NCI-H2171 treated with DMSO at 0.1 percent for 48 hours (cell line): ENCODE measurements at regions not wholly inside any gene's neighbourhood (a gene's known extent, or its start where the extent isn't known, plus 50 kb on each side); places are given as distances from the start of the nearest gene placed in this dataset.

Source experiments
- DNase-seq: peaks from one replicate; lab custom pipeline; 2025; lab: John Stamatoyannopoulos, UW

- no peak for DNase-seq
Observed at GRCh38 chr16:47970291-47970931, 185.4 kb downstream of the ABCC12 start.

- no peak for DNase-seq
Observed at GRCh38 chr16:47967374-47967773, 188.4 kb downstream of the ABCC12 start.

- DNase-seq, result peak; percentile 5
Observed at GRCh38 chr16:47966325-47966724, 189.5 kb downstream of the ABCC12 start.

- no peak for DNase-seq
Observed at GRCh38 chr16:47965439-47965838, 190.4 kb downstream of the ABCC12 start.

- no peak for DNase-seq
Observed at GRCh38 chr16:47958726-47959125, 197.1 kb downstream of the ABCC12 start.

- no peak for DNase-seq
Observed at GRCh38 chr16:47956916-47957315, 198.9 kb downstream of the ABCC12 start.

GRCh38 chr16:47949714-47950113, 206.1 kb downstream of the ABCC12 start:
- peak; percentile 16 for DNase-seq

- DNase-seq, result no peak
Observed at GRCh38 chr16:47949276-47949675, 206.5 kb downstream of the ABCC12 start.

- no peak for DNase-seq
Observed at GRCh38 chr16:47947723-47948122, 208.1 kb downstream of the ABCC12 start.

- no peak for DNase-seq
Observed at GRCh38 chr16:47946092-47946491, 209.7 kb downstream of the ABCC12 start.

GRCh38 chr16:47944589-47944988, 211.2 kb downstream of the ABCC12 start:
- DNase-seq, result no peak

GRCh38 chr16:47943235-47943634, 212.6 kb downstream of the ABCC12 start:
- DNase-seq, result no peak

- DNase-seq, result no peak
Observed at GRCh38 chr16:47940466-47940865, 215.3 kb downstream of the ABCC12 start.

- no peak for DNase-seq
Observed at GRCh38 chr16:47939680-47940079, 216.1 kb downstream of the ABCC12 start.

GRCh38 chr16:47938272-47938671, 217.5 kb downstream of the ABCC12 start:
- no peak for DNase-seq

- no peak for DNase-seq
Observed at GRCh38 chr16:47928008-47928407, 227.8 kb downstream of the ABCC12 start.

- no peak for DNase-seq
Observed at GRCh38 chr16:47927330-47927729, 228.5 kb downstream of the ABCC12 start.

- DNase-seq, result no peak
Observed at GRCh38 chr16:47925811-47926460, 229.9 kb downstream of the ABCC12 start.

GRCh38 chr16:47924950-47925349, 230.8 kb downstream of the ABCC12 start:
- no peak for DNase-seq

- no peak for DNase-seq
Observed at GRCh38 chr16:47921535-47921934, 234.3 kb downstream of the ABCC12 start.

- DNase-seq, result no peak
Observed at GRCh38 chr16:47920709-47921108, 235.1 kb downstream of the ABCC12 start.

- no peak for DNase-seq
Observed at GRCh38 chr16:47917118-47917517, 238.7 kb downstream of the ABCC12 start.

GRCh38 chr16:47916266-47916665, 239.5 kb downstream of the ABCC12 start:
- DNase-seq, result no peak

- no peak for DNase-seq
Observed at GRCh38 chr16:47907109-47907508, 248.7 kb downstream of the ABCC12 start.
